ENCODE measurements at regions not wholly inside any gene's neighbourhood (a gene's known extent, or its start where the extent isn't known, plus 50 kb on each side); places are given as distances from the start of the nearest gene placed in this dataset.

DNA sequence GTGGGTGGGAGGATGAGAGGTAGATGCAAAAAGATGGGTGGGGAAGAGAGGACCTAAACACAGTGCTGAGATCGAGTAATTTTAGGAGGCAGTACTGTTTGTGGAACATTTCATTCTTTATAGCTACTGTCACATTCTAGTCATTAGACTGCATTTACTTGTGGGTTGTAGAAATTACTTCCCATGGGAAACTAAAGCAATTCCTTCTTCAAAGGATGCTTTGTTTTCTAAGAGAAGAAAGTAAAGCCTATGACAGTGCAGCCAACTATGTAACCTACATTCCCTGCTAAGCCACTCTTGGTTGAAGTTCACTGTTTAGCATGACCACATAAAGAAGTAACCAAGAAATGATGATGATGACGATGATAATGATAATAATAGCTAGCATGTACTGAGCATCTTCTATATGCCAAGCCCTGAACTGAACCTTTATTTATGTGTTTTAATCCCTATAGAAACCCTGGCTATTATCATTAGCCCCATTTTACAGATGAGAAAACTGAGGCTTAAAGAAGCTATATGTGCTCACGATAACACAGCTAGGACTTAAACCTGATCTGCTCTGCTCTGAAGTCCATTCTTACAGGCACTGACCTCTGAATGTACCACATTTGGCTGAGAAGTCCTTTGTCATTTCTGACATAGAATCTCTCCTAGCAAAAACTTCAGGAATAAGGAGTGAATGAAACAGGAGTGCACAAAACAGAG, 114.5 kb upstream of the KIT start:
- CTCF ChIA-PET (ENCODE audit: low intra/inter-chr PET ratio, low total read pairs), result no interaction called here
- FAIRE-seq, result no peak
- no peak for TF ChIP-seq ZNF34 (CRISPR knock-in tag; IDR thresholded peaks at IDR 0.05; ENCODE audit: borderline replicate concordance)
- TF ChIP-seq, protein P1, sequence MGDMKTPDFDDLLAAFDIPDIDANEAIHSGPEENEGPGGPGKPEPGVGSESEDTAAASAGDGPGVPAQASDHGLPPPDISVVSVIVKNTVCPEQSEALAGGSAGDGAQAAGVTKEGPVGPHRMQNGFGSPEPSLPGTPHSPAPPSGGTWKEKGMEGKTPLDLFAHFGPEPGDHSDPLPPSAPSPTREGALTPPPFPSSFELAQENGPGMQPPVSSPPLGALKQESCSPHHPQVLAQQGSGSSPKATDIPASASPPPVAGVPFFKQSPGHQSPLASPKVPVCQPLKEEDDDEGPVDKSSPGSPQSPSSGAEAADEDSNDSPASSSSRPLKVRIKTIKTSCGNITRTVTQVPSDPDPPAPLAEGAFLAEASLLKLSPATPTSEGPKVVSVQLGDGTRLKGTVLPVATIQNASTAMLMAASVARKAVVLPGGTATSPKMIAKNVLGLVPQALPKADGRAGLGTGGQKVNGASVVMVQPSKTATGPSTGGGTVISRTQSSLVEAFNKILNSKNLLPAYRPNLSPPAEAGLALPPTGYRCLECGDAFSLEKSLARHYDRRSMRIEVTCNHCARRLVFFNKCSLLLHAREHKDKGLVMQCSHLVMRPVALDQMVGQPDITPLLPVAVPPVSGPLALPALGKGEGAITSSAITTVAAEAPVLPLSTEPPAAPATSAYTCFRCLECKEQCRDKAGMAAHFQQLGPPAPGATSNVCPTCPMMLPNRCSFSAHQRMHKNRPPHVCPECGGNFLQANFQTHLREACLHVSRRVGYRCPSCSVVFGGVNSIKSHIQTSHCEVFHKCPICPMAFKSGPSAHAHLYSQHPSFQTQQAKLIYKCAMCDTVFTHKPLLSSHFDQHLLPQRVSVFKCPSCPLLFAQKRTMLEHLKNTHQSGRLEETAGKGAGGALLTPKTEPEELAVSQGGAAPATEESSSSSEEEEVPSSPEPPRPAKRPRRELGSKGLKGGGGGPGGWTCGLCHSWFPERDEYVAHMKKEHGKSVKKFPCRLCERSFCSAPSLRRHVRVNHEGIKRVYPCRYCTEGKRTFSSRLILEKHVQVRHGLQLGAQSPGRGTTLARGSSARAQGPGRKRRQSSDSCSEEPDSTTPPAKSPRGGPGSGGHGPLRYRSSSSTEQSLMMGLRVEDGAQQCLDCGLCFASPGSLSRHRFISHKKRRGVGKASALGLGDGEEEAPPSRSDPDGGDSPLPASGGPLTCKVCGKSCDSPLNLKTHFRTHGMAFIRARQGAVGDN (CRISPR knock-in tag; IDR thresholded peaks at IDR 0.05), result no peak
- 0 out of 2 replicates have a peak, but pooled peaks have one; percentile 42 for TF ChIP-seq ZNF629 (CRISPR knock-in tag; conservative IDR thresholded peaks at IDR 0.05)
- no peak for TF ChIP-seq ZFP41 (CRISPR knock-in tag; IDR thresholded peaks at IDR 0.05; ENCODE audit: borderline replicate concordance)
- 0 out of 2 replicates have a peak, but pooled peaks have one; percentile 29 for TF ChIP-seq CREB1 (IDR thresholded peaks at IDR 0.05)
- TF ChIP-seq CREB1 (CRISPR knock-in tag; IDR thresholded peaks at IDR 0.05), result no peak

More for the DNA sequence above, 114.5 kb upstream of the KIT start:
- H3K4me2 ChIP-seq (ENCODE audit: low read depth, low read length), result no peak overlapping the region
- in situ Hi-C loops (cut with HindIII; ENCODE audit: extremely low pct_ligation_motif_present, low pct_unique_long_range_greater_than_20kb) (no loop called here), intact Hi-C loops (cut with micrococcal nuclease; ENCODE audit: unreplicated experiment) (no loop called here)
- H3K27ac ChIP-seq (ENCODE audit: extremely low read length, insufficient read depth, low read length), result no peak overlapping the region
- no peak overlapping the region for H3K4me3 ChIP-seq (replicated peaks in 1 of 3; ENCODE audit: insufficient read depth in 1 of 3, low read depth in 2 of 3, low read length in 3 of 3)
- no peaks in the 10 kb centered on the region for H3K9me3 ChIP-seq (ENCODE audit: low read length)
- peaks cover 11% of the 10 kb centered on the region for H3K4me1 ChIP-seq (ENCODE audit: insufficient read depth, low read length)
- no peak overlapping the region for H2AFZ ChIP-seq (ENCODE audit: low read length)
- POLR2A ChIA-PET, result no interaction called here
- no TSS peak for BruUV-seq (replicated peaks)
- WGBS (ENCODE audit: low lambda C conversion rate), result 14% methylated on average over 3 of the region's 3 CpGs
- H3K27me3 ChIP-seq (ENCODE audit: control insufficient read depth in 1 of 2, insufficient read depth in 2 of 2, low read length in 2 of 2), result peaks cover 0 to 13% of the 10 kb centered on the region in 2 experiments; a peak in 3 of 5 replicates
- no peak overlapping the region for H3K9ac ChIP-seq (ENCODE audit: insufficient read depth, low read depth, low read length)
- H4K20me1 ChIP-seq (ENCODE audit: insufficient read depth, low read length), result no peaks in the 10 kb centered on the region
- DNase-seq (ENCODE audit: low spot score) (no peak), ATAC-seq (no peak)
- no peaks in the 10 kb centered on the region for H3K36me3 ChIP-seq (replicated peaks in 1 of 2; ENCODE audit: control insufficient read depth in 1 of 2, insufficient read depth in 2 of 2, low read length in 2 of 2)
- H3K79me2 ChIP-seq (ENCODE audit: insufficient read depth, low read length), result no peaks in the 10 kb centered on the region
